IMR-90 (cell line): ENCODE measurements at regions not wholly inside any gene's neighbourhood (a gene's known extent, or its start where the extent isn't known, plus 50 kb on each side); places are given as distances from the start of the nearest gene placed in this dataset.

Source experiments
- ATAC-seq: fragments of 200-7000 bp; cut with Tn5 transposase; 2 replicates; pipeline ENCODE4 v1.9.1; 2020; ENCODE audit warnings: low read depth, mild to moderate bottlenecking, moderate library complexity
- BruUV-seq: library from RNA; stranded (reverse); fragments of 400-500 nt; replicated peaks from 2 replicates; lab custom pipeline; 2021; lab: Mats Ljungman, UMichigan
- CTCF ChIA-PET: fragments of 300-600 bp; formaldehyde crosslinking; extraction: SDS; loops from one replicate; lab custom pipeline; 2021; ENCODE audit warnings: antibody characterized with exemption; lab: Yijun Ruan, JAX
- POLR2A ChIA-PET: fragments of 300-600 bp; sonication (Branson Sonifier 250); formaldehyde crosslinking; loops from one replicate; lab custom pipeline; 2022; ENCODE audit warnings: antibody characterized with exemption; ENCODE audit not compliant: unreplicated experiment; lab: Charles Lee
- DNase-seq: peaks from one replicate; pipeline ENCODE4 v3.0.0; 2013
- H2AFZ ChIP-seq: replicated peaks from 2 replicates; pipeline ENCODE3; 2013; ENCODE audit warnings: low read length, mild to moderate bottlenecking; ENCODE audit not compliant: poor library complexity
- H2AK5ac ChIP-seq: 2 replicates; pipeline ENCODE4 v1.6.1; 2013; ENCODE audit warnings: low read depth, low read length, inconsistent platforms
- H2AK9ac ChIP-seq: replicated peaks from 2 replicates; pipeline ENCODE3; 2013; ENCODE audit warnings: mild to moderate bottlenecking, low read depth, low read length, moderate library complexity; ENCODE audit not compliant: poor library complexity
- H2BK120ac ChIP-seq: 2 replicates; pipeline ENCODE4 v1.6.1; 2013; ENCODE audit warnings: low read depth, low read length, inconsistent platforms
- H2BK15ac ChIP-seq: 3 replicates; pipeline ENCODE4 v1.6.1; 2013; ENCODE audit warnings: low read depth, low read length, inconsistent platforms
- H2BK20ac ChIP-seq: 2 replicates; pipeline ENCODE4 v1.6.1; 2013; ENCODE audit warnings: low read depth, mild to moderate bottlenecking, inconsistent platforms, low read length, moderate library complexity
- H2BK5ac ChIP-seq: 2 replicates; pipeline ENCODE4 v1.6.1; 2013; ENCODE audit warnings: mild to moderate bottlenecking, low read depth, low read length, inconsistent platforms; ENCODE audit not compliant: poor library complexity, severe bottlenecking
- H3K14ac ChIP-seq: replicated peaks from 2 replicates; pipeline ENCODE4 v1.6.1; 2013; ENCODE audit warnings: low read depth, low read length, inconsistent platforms
- H3K18ac ChIP-seq: 2 replicates; pipeline ENCODE4 v1.6.1; 2013; ENCODE audit warnings: low read depth, low read length, control low read depth
- H3K23ac ChIP-seq: 2 replicates; pipeline ENCODE4 v1.6.1; 2013; ENCODE audit warnings: low read depth, low read length, inconsistent platforms
- H3K27ac ChIP-seq: 2 replicates; pipeline ENCODE4 v1.5.1; 2013; ENCODE audit warnings: mild to moderate bottlenecking, control low read depth, low read length; ENCODE audit not compliant: insufficient read depth
- H3K27me3 ChIP-seq: 2 replicates; pipeline ENCODE4 v1.6.1; 2013; ENCODE audit warnings: low read length; ENCODE audit not compliant: control insufficient read depth, insufficient read depth
- H3K36me3 ChIP-seq: 2 replicates; pipeline ENCODE4 v1.6.1; 2013; ENCODE audit warnings: low read length, mixed read lengths; ENCODE audit not compliant: control insufficient read depth, insufficient read depth
- H3K4ac ChIP-seq: 2 replicates; pipeline ENCODE4 v1.6.1; 2013; ENCODE audit warnings: low read depth, low read length, inconsistent platforms
- H3K4me1 ChIP-seq: 2 replicates; pipeline ENCODE4 v1.6.1; 2013; ENCODE audit warnings: low read length, mixed read lengths; ENCODE audit not compliant: control insufficient read depth, insufficient read depth
- H3K4me2 ChIP-seq: 2 replicates; pipeline ENCODE4 v1.6.1; 2013; ENCODE audit warnings: low read depth, mild to moderate bottlenecking, control low read depth, low read length, moderate library complexity
- H3K4me3 ChIP-seq: 2 replicates; pipeline ENCODE4 v1.5.1; 2013; ENCODE audit warnings: low read depth, mild to moderate bottlenecking, control low read depth, low read length, moderate library complexity; ENCODE audit not compliant: insufficient read depth
- H3K56ac ChIP-seq: 2 replicates; pipeline ENCODE4 v1.6.1; 2013; ENCODE audit warnings: low read length, inconsistent platforms; ENCODE audit not compliant: insufficient read depth; ENCODE audit errors: extremely low read depth
- H3K79me1 ChIP-seq, 2 experiments: 2 replicates each; pipeline ENCODE4 v1.6.1; 2013; ENCODE audit warnings: low read length in 2 of 2, inconsistent platforms in 1 of 2, low read depth in 1 of 2
- H3K9ac ChIP-seq: 2 replicates; pipeline ENCODE4 v1.6.1; 2013; ENCODE audit warnings: low read depth, low read length, control low read depth
- H3K9me1 ChIP-seq: 2 replicates; pipeline ENCODE4 v1.6.1; 2013; ENCODE audit warnings: low read length, inconsistent platforms; ENCODE audit not compliant: insufficient read depth
- H3K9me3 ChIP-seq: 2 replicates; pipeline ENCODE4 v1.6.1; 2013; ENCODE audit warnings: low read length; ENCODE audit not compliant: control insufficient read depth, insufficient read depth
- H4K20me1 ChIP-seq: 2 replicates; pipeline ENCODE4 v1.6.1; 2013; ENCODE audit warnings: low read length, inconsistent platforms; ENCODE audit not compliant: insufficient read depth
- H4K5ac ChIP-seq: 2 replicates; pipeline ENCODE4 v1.6.1; 2013; ENCODE audit warnings: mild to moderate bottlenecking, low read depth, low read length, control low read depth
- H4K8ac ChIP-seq, 2 experiments: 2 replicates each; pipeline ENCODE4 v1.6.1; 2013; ENCODE audit warnings: low read depth in 2 of 2, low read length in 2 of 2, control low read depth in 1 of 2, inconsistent platforms in 1 of 2
- H4K91ac ChIP-seq: 2 replicates; pipeline ENCODE4 v1.6.1; 2013; ENCODE audit warnings: low read depth, low read length, inconsistent platforms; ENCODE audit not compliant: insufficient read depth
- BHLHE40 ChIP-seq: fragments of 150-350 bp; IDR thresholded peaks from 2 replicates; pipeline ENCODE4 v1.6.1; 2016; ENCODE audit warnings: mild to moderate bottlenecking, low read depth, low read length
- CEBPB ChIP-seq: IDR thresholded peaks from 2 replicates; pipeline ENCODE4 v1.6.1; 2012; ENCODE audit warnings: low read depth, low read length, improper control_type of control experiment
- CHD1 ChIP-seq: IDR thresholded peaks from 2 replicates; pipeline ENCODE4 v1.6.1; 2012; ENCODE audit warnings: low read depth, low read length, improper control_type of control experiment
- CTCF ChIP-seq: conservative IDR thresholded peaks from 2 replicates; pipeline ENCODE4 v1.5.1; 2012; ENCODE audit warnings: mild to moderate bottlenecking, low read depth, low read length, improper control_type of control experiment
- ELK1 ChIP-seq: fragments of 150-350 bp; IDR thresholded peaks from 2 replicates; pipeline ENCODE4 v1.6.1; 2016; ENCODE audit warnings: low read depth, mild to moderate bottlenecking, low read length, moderate library complexity, borderline replicate concordance
- FOS ChIP-seq: fragments of 150-350 bp; IDR thresholded peaks from 2 replicates; pipeline ENCODE4 v1.6.1; 2016; ENCODE audit warnings: low read depth, low read length
- MAFK ChIP-seq: IDR thresholded peaks from 2 replicates; pipeline ENCODE4 v1.6.1; 2012; ENCODE audit warnings: low read depth, low read length, improper control_type of control experiment
- MAZ ChIP-seq: IDR thresholded peaks from 2 replicates; pipeline ENCODE4 v1.6.1; 2012; ENCODE audit warnings: low read depth, mild to moderate bottlenecking, low read length, improper control_type of control experiment, moderate library complexity, borderline replicate concordance
- MXI1 ChIP-seq: IDR thresholded peaks from 2 replicates; pipeline ENCODE4 v1.6.1; 2012; ENCODE audit warnings: low read depth, mild to moderate bottlenecking, low read length, moderate library complexity, borderline replicate concordance
- NFE2L2 ChIP-seq: fragments of 150-350 bp; IDR thresholded peaks from 2 replicates; pipeline ENCODE4 v1.6.1; 2016; ENCODE audit warnings: low read depth, mild to moderate bottlenecking, low read length
- POLR2A ChIP-seq: IDR thresholded peaks from 2 replicates; pipeline ENCODE4 v1.6.1; 2012; ENCODE audit warnings: mild to moderate bottlenecking, low read depth, low read length
- RAD21 ChIP-seq: IDR thresholded peaks from 2 replicates; pipeline ENCODE4 v1.6.1; 2012; ENCODE audit warnings: low read length, improper control_type of control experiment
- RCOR1 ChIP-seq: IDR thresholded peaks from 2 replicates; pipeline ENCODE4 v1.6.1; 2012; ENCODE audit warnings: mild to moderate bottlenecking, low read length, improper control_type of control experiment; ENCODE audit not compliant: insufficient replicate concordance
- RFX5 ChIP-seq: IDR thresholded peaks from 2 replicates; pipeline ENCODE4 v1.8.0; 2012; ENCODE audit warnings: low read depth, mild to moderate bottlenecking, low read length, moderate library complexity
- SMC3 ChIP-seq: fragments of 150-350 bp; IDR thresholded peaks from 2 replicates; pipeline ENCODE4 v1.6.1; 2016; ENCODE audit warnings: low read depth, mild to moderate bottlenecking, antibody characterized with exemption, low read length, moderate library complexity
- USF2 ChIP-seq: fragments of 150-350 bp; IDR thresholded peaks from 2 replicates; pipeline ENCODE4 v1.6.1; 2017; ENCODE audit warnings: mild to moderate bottlenecking, antibody characterized with exemption, low read length, low read depth
- WGBS, 2 experiments: methylation state at CpG; one replicate each; pipeline versions ENCODE4 v1.1.5 to v1.1.7; 2013; ENCODE audit warnings: missing lambda C conversion rate in 2 of 2; ENCODE audit not compliant: insufficient read length in 1 of 2; ENCODE audit errors: extremely low coverage in 2 of 2; 5-methylcytosine and 5-hydroxymethylcytosine counted together
- dilution Hi-C: fragments of 300-500 bp; cut with HindIII; formaldehyde crosslinking; loops from one replicate; pipeline ENCODE4 v1.14.3; 2018; ENCODE audit warnings: low sequenced_read_pairs; ENCODE audit not compliant: unreplicated experiment
- in situ Hi-C: fragments of 300-500 bp; cut with MboI; formaldehyde crosslinking; loops from 3 replicates; pipeline ENCODE4 v1.14.3; 2019; ENCODE audit warnings: low sequenced_read_pairs, inconsistent platforms, mixed read lengths
- intact Hi-C: fragments of 100-400 bp; cut with micrococcal nuclease; formaldehyde crosslinking; loops from 2 replicates; pipeline ENCODE4 v1.10.0; 2022

- Histone ChIP-seq H4K8ac (no peak overlapping the region; a peak in 1 of 4 replicates), H2BK120ac (no peak overlapping the region), H3K4me2 (no peak overlapping the region; the same call in 1 of the 2 replicates), H3K9me1 (no peaks in the 10 kb centered on the region), H3K23ac (no peak overlapping the region), H2AFZ (no peak overlapping the region), H2BK20ac (no peak overlapping the region), H3K14ac (0 out of 2 replicates have a peak overlapping the region, but pooled peaks have one; percentile 39), H3K27ac (no peak overlapping the region), H3K4me3 (no peak overlapping the region), H4K5ac (peak overlapping the region; percentile 23; the same call in 1 of the 2 replicates), H3K4me1 (peaks cover 5% of the 10 kb centered on the region; the same call in 1 of the 2 replicates), H3K9ac (no peak overlapping the region), H3K79me1 (no peaks in the 10 kb centered on the region), H3K36me3 (no peaks in the 10 kb centered on the region), H3K27me3 (no peaks in the 10 kb centered on the region), H3K56ac (no peak overlapping the region), H4K20me1 (no peaks in the 10 kb centered on the region), H3K4ac (no peak overlapping the region; the same call in 1 of the 2 replicates), H3K18ac (0 out of 2 replicates have a peak overlapping the region, but pooled peaks have one; percentile 36), H2BK5ac (no peak overlapping the region), H2AK5ac (no peak overlapping the region), H3K9me3 (no peaks in the 10 kb centered on the region), H4K91ac (no peak overlapping the region), H2AK9ac (no peak overlapping the region), H2BK15ac (no peak overlapping the region)
- WGBS, 2 experiments, result no CpG with 5 or more reads among the region's 1 CpG
- TF ChIP-seq USF2 (no peak), CEBPB (no peak), RFX5 (no peak), FOS (no peak), RCOR1 (no peak), MAFK (no peak), CHD1 (no peak), NFE2L2 (no peak), MAZ (no peak), MXI1 (no peak), POLR2A (no peak), SMC3 (no peak), ELK1 (no peak), RAD21 (no peak), BHLHE40 (no peak), CTCF (no peak)
- intact Hi-C loops, result no loop called here
- dilution Hi-C loops, result no loop called here
- CTCF ChIA-PET, result no interaction called here
- DNase-seq (peak; percentile 30), ATAC-seq (0 out of 2 replicates have a peak, but pooled peaks have one; percentile 35)
- BruUV-seq, result no TSS peak
- in situ Hi-C loops, result no loop called here
- POLR2A ChIA-PET, result no interaction called here
Measured at GRCh38 chr18:67583621-67584020, 67.1 kb upstream of the DSEL start.
